GM19043 (cell line): ENCODE measurements at regions not wholly inside any gene's neighbourhood (a gene's known extent, or its start where the extent isn't known, plus 50 kb on each side); places are given as distances from the start of the nearest gene placed in this dataset.
"Not testable (repeated sequence)": the region's sequence is repeated elsewhere in the genome, so short reads cannot be mapped to it uniquely, and the experiment has no call there.

Experiments
- ATAC-seq: cut with Tn5 transposase; IDR thresholded peaks from one replicate; pipeline ENCODE4 v1.9.1; 2021; ENCODE audit warnings: low read depth; ENCODE audit not compliant: unreplicated experiment

DNA sequence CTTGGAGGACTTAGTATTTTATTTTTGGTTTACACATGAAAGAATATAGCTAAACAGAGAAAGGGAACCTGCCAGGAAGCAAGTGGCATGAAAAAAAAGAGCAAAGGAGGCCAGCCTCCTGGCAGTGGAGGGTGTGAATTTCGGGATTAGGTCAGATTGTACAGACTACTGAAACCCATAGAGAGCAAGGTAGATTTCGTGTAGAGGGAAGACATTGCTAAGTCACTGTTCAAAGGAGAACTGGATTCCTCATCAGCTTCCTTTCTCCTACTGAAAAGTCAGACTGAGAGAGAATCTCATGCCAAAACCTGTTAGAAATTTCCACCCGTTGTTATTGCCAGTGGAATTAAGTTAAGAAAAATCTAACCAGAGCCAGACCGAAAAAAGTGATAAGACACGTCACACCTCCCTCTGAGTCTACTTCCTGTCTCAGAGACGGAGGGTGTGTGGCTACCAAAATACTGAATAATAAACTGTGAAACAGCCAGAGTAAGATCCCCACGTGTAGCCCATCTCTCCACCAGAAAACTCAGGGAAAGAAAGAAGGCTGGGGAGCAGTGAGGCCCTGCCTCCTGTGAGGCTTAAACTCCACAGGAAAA lies 118.8 kb downstream of the SKIDA1 start:
- ATAC-seq, result no peak

DNA sequence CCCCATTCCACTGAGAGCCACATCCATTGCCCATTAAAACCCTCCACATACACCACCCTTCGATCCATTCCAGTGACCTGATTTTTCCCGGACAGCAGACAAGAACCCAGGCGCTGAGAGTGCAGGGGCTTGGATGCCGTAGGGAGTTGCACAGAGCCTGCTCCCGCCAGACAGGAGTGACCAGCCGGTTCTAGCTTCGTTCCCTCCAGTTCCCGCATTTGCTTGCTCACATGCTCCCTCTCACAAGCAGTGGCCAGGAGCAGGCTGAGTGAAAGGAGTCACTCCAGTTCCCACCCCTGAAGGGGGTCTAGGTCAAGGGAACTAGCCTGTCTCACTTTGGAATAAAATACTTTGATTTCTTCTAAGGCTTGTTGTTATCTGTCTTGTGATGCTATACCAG lies 119.5 kb downstream of the SKIDA1 start:
- no peak for ATAC-seq

DNA sequence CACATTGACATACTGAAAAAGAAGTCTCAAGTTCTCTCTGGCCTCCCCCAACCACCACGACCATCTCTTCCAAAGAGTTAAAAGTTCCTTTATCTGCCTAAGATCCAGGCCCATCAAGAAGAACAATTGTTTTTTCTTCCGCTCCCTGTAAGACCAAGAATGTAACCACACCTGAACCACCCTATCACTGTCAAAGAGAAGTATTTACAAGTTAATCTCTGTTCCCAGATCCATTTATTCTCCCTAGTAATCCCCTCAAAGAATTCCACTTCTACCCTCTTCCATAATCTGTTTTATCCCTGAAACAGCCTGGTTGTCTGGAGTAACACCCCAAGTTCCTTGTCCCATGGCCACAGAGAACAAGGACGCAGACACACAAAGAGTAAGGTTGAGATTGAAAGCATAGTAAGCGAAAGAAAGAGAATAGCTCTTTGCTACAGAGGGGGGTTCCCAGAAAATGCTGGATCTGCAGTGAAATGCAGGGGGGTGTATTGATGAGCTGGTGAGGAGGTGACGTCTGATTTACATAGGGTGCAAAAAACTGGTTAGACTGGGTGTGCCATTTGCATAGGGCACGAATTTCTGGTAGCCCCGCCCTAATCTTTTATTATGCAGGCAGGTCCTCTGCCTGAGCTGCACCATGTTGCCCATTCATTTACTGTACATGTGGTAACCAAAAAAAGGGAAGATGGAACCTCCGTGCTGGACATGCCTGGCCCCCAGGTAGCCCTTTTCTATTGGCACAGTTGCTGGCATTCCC lies 122.0 kb downstream of the SKIDA1 start:
- ATAC-seq, result no peak

DNA sequence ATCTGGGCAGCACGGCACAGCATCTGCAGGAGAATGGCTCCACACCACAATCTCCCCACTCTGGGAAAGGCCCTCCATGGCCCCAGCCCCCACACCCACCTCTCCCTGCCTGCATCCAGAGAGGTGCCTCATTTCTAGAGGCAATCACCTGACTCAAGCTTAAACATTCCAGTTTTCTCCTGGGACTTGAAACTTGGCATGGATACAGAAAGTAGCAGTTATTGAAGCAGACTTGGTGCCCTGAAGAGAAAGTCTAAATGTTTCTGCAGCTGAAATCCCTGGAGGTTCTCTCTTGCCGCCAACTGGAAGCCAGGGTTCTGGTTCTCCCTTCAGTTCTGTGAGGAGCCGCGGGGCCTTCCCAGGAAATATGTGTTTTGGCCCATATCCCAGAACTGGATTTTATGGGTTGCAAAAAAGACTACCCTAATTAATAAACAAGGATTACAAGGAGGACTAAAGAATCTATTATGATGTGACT lies 122.8 kb downstream of the SKIDA1 start:
- ATAC-seq, result no peak

DNA sequence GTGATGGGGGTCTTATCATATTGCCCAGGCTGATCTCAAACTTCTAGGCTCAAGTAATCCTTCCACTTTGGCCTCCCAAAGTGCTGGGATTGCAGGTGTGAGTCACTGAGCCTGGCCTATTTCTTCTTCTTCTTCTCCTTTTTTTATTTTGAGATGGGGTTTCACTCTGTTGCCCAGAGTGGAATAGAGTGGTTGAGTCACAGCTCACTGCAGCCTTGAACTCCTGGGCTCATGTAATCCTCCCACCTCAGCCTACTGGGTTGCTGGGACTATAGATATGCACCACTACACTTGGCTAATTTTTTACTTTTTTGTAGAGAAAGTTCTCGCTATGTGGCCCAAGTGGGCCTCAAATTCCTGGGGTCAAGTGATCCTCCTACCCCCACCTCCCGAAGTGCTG lies 124.3 kb downstream of the SKIDA1 start:
- ATAC-seq, result no peak

DNA sequence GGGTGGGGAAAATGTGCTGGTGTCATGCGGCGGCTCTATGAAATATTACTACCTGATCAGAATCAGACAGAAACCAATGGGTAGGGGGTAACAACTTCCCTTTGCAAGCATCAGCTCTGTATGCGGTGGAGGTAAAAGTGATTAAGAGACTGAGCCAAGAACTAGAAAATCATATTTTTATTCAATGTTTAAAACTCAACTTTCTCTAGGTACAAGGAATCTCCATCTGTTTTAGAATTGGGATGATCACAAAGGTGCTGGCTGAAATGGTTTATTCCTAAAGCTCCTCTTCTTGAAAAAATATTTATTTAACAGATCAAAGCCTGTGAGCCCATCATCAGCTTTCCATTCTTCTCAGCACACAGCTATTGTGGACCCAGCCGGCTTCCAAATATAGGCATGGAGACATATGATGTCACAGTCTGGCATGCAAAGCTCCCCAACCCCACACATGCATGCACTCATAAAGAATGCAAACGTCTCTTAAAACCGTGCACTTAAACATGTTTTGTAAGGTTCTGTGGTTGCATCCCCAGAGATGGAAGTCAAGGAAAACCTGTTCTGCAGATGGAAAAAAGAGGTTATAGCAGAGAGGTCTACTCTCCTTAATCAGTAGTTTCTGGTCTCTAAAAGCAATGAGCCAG lies 126.0 kb downstream of the SKIDA1 start:
- ATAC-seq, result no peak

DNA sequence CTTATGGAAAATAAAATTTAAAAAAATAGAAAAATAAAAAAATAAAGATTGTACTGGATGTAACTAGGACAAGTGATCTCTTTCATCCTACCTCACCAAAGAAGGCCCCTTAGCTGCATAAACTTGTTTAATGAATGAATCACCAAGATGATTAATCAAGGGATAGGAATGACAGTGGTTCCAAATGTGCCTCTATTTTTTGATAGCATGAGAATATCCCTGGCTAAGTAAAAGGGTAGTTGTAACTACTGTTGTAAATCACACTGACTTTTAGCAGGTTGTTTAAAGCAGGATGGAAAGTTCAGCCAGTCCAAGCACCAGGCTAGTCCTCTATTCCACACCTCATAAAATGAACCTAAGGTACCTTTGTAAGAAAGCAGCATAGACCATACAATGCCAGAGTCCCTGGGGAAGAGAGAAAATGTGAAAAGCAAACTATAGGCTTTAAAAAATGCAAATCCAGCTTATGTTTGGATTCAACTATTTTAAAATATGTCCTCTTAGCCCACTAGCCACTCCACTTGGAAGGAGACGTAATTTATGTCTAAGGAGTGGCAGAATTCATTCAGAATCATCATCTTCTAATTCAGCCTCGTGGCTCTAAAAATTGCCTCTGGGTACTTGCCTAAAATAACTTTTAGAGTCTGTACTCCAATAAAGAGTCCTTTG lies 126.8 kb downstream of the SKIDA1 start:
- ATAC-seq, result no peak

DNA sequence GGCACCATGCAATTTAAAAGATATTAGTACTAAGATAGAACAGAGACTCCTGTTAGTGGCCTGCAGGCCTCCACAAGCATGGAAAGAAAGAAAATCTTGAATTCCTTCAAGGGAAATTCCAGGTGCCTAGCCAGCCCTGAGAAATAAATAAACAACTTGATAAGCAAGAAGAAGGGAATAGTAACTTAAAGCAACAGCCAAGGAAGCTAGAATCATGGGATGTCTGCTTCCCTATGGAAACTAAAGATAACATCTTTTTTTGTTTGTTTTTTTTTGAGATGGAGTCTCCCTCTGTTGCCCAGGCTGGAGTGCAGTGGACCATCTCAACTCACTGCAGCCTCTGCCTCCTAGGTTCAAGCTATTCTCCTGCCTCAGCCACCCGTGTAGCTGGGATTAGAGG lies 128.6 kb downstream of the SKIDA1 start:
- no peak for ATAC-seq

DNA sequence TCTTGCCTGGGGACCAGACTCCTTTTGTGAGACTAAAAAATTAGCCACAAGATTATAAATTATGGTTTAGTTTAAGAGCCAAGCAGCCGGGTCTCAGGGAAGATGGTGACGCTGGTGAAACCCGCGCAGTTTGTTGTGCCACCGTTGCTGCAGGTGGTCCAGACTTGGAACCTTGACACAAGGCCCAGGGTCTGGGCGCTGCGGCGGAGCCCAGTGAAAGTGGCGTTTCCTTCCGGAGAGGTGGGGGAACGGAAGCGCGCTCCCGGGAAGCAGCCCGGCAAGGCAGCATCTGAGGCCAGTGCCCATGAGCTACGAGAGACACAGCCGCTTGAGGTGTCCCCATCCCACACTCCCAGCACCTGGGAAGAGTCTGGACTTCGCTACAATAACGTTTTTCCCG lies 131.6 kb downstream of the SKIDA1 start:
- no peak for ATAC-seq

DNA sequence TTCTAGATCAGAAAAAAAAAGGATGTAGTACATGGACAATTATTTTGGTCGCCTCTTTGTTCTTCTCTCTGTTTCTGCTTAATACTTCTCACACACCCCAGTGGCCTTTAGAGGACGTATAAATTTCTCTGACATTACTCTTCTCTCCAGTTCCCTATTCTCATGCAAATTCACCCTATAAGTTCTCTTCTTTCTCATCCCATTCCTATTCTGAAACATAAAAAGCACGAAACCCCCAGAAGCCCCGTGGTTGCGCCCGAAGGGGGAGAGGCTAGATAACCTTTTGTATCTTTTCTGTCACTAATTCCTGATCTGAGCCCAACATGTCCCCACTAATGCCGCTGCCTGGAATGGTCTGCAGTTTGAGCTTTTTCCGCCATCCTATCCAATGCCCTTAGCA lies 136.9 kb downstream of the SKIDA1 start:
- ATAC-seq, result no peak

DNA sequence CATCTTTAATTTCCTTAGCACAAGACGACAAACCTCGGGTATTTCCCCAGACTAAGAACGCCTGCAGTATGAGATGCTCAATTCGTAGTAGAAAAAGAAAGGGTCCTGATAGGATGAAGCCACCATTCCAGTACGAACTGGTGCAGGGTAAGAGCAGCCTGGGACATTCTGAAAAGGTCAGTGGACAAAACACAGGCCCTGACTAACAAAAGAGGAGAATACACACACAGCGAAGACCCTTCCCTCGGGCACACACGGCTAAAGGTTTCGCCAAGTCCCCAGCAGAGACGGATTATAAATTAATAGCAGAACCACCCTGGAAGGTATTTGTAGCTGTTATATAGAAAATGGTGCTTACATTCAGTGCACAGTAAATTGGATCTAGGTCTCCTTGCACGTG lies 137.6 kb downstream of the SKIDA1 start:
- ATAC-seq, result no peak

DNA sequence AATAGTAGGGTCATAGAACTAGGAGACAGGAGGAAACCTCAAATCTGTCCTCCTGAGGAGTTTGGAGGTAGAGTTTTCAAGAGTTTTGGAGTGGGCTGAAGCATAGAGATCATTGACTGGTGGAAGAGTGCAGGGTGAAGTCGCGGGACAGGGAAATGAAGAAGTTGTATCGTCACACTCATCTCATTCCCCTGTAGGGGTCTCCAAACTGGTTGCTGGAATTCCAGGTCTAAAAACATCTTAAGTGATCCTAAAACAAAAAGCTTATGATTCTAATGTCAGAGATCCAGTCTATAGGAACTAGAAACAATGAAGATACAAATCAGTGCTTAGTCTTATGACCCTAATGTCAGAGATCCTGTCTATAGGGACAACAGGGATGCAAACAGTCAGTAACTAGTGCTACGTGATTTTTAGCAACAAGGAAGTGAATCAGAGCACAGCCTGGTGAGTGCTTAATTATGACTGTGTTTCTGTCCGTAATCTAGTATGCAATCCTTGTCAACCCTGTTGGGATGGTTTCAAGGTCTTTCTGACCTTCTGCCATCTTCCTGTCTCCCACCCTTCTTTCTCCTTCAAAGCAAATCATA lies 139.4 kb downstream of the SKIDA1 start:
- ATAC-seq, result no peak

DNA sequence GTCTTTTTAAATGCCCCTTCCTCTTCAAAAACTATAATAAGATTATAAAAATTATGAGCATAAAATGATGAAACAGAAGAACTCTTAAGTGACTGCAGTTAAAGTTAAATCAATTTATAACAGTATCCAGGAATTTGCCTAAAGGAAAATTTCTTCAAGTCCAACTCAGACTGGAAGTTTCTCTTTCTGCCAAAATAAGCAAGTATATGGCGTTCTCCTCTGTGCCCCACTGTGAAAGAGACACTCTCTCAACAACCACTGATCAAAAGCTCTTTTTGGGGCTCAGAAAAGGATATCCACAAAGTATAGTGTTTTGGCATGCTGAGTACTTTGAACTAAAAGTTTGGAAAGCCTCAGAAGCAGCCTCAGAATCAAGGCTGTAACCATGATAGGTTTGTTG lies 139.9 kb downstream of the SKIDA1 start:
- ATAC-seq, result no peak

DNA sequence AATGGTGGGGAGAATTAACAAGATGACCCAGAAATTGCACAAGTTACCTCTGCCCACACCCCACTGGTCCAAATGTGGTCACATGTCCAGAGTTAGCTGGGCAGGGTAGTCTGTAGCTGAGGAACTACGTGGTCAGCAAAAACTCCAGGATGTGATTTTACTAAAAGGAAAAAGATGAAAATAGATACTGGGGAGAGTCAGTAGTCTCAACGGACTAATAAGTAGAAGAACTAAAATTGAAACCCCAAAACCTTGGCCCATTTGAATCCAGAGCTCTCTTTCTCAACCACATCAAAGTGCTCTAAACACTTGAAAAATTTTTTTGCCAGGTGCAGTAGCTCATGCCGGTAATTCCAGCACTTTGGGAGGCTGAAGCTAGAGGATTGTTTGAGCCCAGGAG lies 146.3 kb downstream of the SKIDA1 start:
- no peak for ATAC-seq

DNA sequence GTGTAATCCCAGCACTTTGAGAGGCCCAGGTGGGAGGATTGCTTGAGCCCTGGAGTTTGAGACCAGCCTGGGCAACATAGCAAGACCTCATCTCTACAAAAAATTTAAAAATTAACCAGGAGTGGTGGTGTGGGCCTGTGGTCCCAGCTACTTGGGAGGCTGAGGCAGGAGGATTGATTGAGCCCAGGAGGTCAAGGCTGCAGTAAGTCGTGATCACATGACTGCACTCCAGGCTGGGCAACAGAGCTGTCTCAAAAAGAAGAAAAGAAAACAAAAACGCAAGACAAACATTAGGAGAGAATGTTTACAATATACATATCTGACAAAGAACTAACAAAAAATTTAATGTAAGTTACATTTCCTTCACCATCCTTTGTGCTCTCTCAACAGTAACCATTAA lies 150.2 kb downstream of the SKIDA1 start:
- not testable (repeated sequence) for ATAC-seq

DNA sequence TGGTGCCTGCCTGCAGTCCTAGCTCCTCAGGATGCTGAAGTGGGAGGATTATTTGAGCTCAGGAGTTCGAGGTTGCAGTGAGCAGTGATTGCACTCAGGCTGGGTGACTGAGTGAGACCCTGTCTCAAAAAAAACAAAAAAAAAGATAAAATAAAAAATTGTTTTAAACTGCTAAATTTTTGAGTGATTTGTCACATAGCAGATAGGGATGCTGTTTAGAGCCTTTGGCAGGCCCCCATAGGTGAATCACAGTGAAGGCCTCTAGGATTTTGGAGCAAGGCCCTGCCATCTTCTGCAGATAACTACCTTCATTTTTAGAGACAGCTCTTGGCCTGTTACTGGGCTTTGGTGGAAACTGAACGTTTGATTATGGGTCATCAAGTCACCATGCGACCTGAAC lies 151.6 kb downstream of the SKIDA1 start:
- not testable (repeated sequence) for ATAC-seq

DNA sequence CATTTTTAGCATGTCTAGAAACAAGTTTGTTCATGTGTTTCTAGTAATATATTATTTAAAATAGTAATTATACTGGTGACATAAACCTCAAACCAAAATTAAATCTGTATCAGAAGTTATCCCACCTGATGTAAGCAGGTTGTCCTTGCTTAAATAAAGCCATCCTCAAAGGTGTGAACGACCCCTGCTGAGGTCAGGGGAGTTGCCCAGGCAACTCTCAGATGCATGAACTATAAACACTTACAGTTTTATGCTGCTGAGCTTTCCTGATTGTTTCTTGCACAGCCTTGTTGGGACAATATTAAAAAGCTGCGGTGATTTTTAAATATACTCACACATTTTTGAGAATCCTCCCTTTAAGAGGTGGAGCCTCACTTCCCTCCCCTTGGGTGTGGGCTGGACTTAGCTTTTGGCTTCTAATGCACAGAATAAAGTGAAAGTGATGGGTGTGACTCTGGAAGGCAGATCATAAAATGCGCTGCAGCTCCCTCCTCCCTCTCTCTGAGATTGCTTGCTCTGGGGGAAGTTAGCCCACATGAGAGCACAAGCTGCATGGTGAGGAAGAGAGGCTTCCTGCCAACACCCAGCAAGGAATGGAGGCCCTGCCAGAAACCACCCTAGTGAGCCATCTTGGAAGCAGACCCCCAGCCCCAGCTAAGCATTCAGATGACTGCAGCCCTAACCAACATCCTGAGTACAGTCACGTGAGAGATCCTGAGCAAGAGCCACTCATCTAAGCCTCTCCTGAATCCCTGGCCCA lies 152.7 kb downstream of the SKIDA1 start:
- ATAC-seq, result peak; percentile 65

DNA sequence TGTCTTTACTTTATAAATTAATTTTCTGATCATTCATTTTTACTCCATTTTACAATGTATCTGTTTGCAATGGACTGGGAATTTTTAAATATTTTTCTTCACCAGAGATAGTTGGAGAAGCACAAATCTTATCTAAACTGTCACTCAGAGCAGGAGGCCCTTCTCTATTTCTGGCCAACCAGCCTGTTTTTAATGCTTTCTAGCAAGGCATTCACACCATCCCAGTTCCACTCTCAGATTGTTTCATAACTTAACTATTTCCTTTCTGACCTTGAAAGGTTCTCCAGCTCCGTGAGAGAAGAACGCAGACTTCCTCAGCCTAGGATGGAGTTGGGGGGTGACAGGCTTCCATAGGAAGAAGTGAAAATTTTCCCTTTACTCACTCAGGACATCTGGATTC lies 155.8 kb downstream of the SKIDA1 start:
- no peak for ATAC-seq

DNA sequence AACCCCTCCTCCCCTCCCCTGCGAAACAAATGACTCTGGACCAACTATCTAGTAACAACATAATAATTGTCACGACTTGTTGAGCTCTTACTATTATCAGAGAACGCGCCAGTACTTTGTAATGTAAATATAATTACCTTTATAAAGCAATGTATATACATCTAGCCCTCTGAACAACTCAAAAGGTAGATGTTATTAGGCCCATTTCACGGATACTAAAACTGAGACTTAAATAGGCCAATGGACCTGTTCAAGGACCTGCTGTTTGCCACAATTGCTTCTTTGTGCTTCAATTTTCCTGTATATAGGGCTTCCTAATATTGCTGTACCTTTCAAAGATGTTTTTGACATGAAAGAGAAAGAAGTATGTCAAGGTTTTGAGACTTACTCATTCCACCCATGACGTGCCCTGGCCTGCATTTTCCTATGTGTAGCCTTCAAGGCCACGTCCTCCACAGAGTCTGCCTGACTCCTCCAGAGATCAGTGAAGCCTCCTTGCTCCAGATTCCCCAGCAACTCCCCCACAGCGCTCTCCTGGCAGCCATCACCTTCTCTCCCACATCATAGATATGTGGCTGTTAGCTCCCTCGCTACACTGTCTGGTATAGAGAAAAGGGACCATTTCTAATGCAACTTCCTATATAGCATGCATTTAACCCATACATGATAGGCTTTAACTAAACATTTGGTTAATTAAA lies 156.6 kb downstream of the SKIDA1 start:
- ATAC-seq, result no peak
